Dendritic cell treated with granulocyte-macrophage colony-stimulating factor and Interleukin-4, amounts not matched to agents 40 ng/mL and 50 ng/mL, for 4 days (primary cell): ENCODE measurements at regions not wholly inside any gene's neighbourhood (a gene's known extent, or its start where the extent isn't known, plus 50 kb on each side); places are given as distances from the start of the nearest gene placed in this dataset.
"Not testable (repeated sequence)": the region's sequence is repeated elsewhere in the genome, so short reads cannot be mapped to it uniquely, and the experiment has no call there.

Source experiments
- H3K27ac Mint-ChIP-seq: one replicate; pipeline ENCODE4 v1.8.0; 2022; ENCODE audit warnings: mild to moderate bottlenecking, mixed read lengths
- H3K27me3 Mint-ChIP-seq: one replicate; pipeline ENCODE4 v1.8.0; 2022; ENCODE audit warnings: mild to moderate bottlenecking, mixed read lengths
- H3K36me3 Mint-ChIP-seq: one replicate; pipeline ENCODE4 v1.8.0; 2022; ENCODE audit warnings: low read depth, mixed read lengths
- H3K4me1 Mint-ChIP-seq: one replicate; pipeline ENCODE4 v1.8.0; 2022; ENCODE audit warnings: low read depth, mixed read lengths
- H3K4me3 Mint-ChIP-seq: one replicate; pipeline ENCODE4 v1.8.0; 2022; ENCODE audit warnings: mild to moderate bottlenecking, moderate library complexity, mixed read lengths
- H3K9me3 Mint-ChIP-seq: one replicate; pipeline ENCODE4 v1.8.0; 2022; ENCODE audit warnings: mixed read lengths
- intact Hi-C: fragments of 100-400 bp; cut with micrococcal nuclease; formaldehyde crosslinking; loops from one replicate; pipeline ENCODE4 v1.15.0; 2022

DNA sequence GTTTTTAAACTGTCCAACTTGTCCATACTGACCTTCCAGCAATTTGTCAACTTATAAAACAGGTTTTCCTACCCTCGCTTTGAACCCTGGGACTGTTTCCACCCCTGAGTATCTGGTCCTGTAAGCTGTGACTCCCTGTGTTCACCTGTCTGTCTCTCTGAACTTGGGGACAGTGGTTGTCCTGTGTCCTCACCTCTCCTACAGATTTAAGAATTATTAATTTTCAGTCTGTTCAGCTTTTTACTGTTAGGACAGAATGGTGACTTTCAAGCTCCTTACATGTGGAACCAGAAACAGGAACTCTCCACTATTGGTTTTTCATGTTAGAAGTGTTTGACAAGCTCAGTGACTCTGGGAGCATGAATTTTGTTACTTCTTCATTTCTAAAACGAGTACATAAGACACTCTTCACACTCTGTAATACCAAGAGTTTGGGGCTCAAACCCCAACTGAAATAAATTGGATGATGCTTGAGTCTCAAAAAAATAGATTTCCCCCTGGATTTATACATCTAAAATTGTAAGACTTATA is 713.9 kb downstream of the COL12A1 start:
- H3K36me3 Mint-ChIP-seq = no peaks in the 10 kb centered on the region
- intact Hi-C loops = no loop called here
- H3K27ac Mint-ChIP-seq = no peak overlapping the region
- H3K4me3 Mint-ChIP-seq = no peak overlapping the region
- no peaks in the 10 kb centered on the region for H3K4me1 Mint-ChIP-seq
- peaks cover 2% of the 10 kb centered on the region for H3K9me3 Mint-ChIP-seq
- no peaks in the 10 kb centered on the region for H3K27me3 Mint-ChIP-seq

DNA sequence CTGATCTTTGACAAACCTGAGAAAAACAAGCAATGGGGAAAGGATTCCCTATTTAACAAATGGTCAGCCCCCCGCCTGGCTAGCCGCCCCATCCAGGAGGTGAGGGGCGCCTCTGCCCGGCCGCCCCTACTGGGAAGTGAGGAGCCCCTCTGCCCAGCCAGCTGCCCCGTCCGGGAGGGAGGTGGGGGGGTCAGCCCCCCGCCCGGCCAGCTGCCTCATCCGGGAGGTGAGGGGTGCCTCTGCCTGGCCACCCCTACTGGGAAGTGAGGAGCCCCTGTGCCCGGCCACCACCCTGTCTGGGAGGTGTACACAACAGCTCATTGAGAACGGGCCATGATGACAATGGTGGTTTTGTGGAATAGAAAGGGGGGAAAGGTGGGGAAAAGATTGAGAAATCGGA is 717.1 kb downstream of the COL12A1 start:
- H3K27me3 Mint-ChIP-seq, H3K4me3 Mint-ChIP-seq, H3K4me1 Mint-ChIP-seq, intact Hi-C loops, H3K36me3 Mint-ChIP-seq, H3K27ac Mint-ChIP-seq: not testable (repeated sequence)
- H3K9me3 Mint-ChIP-seq = peaks cover 19% of the 10 kb centered on the region

DNA sequence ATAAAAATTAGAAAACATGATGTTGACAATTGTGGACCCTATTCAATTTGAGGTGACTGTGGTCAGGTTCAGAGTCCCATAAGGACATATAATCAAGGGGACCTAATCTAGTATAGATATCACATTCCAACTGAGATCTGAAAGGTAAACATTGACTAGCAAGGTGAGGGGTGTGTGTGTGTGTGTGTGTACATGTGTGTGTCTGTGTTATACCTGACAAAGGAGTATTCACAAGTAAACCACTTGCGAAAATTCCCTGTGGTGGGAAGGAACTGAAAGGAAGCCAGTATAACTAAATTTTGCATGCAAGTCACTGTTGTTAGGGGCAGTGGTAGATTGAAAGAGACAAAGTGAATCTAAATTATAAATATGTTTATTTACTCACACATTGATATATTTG is 723.7 kb downstream of the COL12A1 start:
- Mint-ChIP-seq H3K27me3 (no peaks in the 10 kb centered on the region), H3K4me3 (no peak overlapping the region), H3K4me1 (no peaks in the 10 kb centered on the region), H3K27ac (no peak overlapping the region), H3K9me3 (peaks cover 19% of the 10 kb centered on the region), H3K36me3 (no peaks in the 10 kb centered on the region)
- intact Hi-C loops = no loop called here

DNA sequence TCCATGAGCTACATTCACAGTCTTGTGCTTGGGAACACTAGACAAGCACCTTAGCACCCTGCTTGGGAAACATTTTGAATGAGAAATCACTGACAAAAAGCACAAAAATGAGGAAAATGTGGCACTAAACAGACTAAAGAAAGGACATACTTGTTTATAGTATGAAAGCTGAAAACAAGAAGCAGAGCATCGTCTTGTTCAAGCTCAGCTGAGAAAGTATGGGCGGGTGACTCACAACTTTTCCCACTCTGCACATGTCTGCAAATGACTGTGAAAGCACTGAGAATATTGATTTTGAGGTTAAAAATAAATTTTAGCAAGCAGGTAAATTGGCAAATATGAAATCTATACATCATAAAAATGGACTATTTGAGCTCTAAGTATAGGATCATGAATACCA is 725.3 kb downstream of the COL12A1 start:
- H3K9me3 Mint-ChIP-seq = peaks cover 8% of the 10 kb centered on the region
- H3K4me3 Mint-ChIP-seq = no peak overlapping the region

DNA sequence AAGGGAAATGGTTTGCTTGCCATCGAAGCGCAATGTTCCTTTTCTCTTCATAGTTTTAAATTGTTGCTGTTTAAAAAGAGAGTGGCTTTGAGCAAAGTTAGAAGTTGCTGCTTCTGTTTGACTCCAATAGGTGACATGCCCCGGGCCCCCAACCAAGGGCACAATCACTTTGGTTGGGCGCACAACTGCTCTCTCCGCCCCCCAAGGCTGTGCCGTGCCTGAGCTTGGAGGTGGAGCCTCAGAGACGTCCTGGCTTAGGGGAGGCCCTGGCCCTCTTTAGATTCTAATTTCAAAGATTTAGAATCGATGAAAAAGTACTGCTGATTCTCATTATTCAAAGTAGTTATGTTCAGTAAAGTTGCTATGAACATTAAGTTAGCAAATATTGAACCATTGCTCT is 725.9 kb downstream of the COL12A1 start:
- Mint-ChIP-seq H3K9me3 (peaks cover 8% of the 10 kb centered on the region), H3K27ac (no peak overlapping the region), H3K4me1 (no peaks in the 10 kb centered on the region), H3K4me3 (no peak overlapping the region), H3K36me3 (no peaks in the 10 kb centered on the region), H3K27me3 (no peaks in the 10 kb centered on the region)
- intact Hi-C loops = no loop called here

More for the DNA sequence above, 725.3 kb downstream of the COL12A1 start:
- no peak overlapping the region for H3K27ac Mint-ChIP-seq
- intact Hi-C loops = no loop called here
- H3K4me1 Mint-ChIP-seq = no peaks in the 10 kb centered on the region
- no peaks in the 10 kb centered on the region for H3K27me3 Mint-ChIP-seq
- H3K36me3 Mint-ChIP-seq = no peaks in the 10 kb centered on the region

DNA sequence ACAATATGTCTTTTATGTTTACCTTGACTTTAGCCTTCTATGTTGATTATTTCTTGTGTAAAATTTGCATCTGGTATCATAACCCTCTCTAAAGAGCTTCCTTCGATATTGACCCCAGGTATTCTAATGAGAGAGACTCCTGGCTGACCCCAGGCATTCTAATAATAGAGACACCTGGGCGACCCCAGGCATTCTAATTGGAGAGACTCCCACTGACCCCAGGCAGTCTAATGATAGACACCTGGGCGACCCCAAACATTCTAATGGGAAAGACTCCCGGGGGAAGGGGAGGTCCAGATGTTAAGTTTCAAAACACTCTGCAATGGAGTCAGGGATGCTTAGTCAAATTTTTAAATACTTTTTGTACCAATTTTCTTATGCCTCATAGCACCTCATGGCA is 726.4 kb downstream of the COL12A1 start:
- Mint-ChIP-seq H3K27me3 (no peaks in the 10 kb centered on the region), H3K4me1 (no peaks in the 10 kb centered on the region), H3K4me3 (no peak overlapping the region), H3K27ac (no peak overlapping the region), H3K9me3 (peaks cover 5% of the 10 kb centered on the region), H3K36me3 (no peaks in the 10 kb centered on the region)
- intact Hi-C loops = no loop called here

DNA sequence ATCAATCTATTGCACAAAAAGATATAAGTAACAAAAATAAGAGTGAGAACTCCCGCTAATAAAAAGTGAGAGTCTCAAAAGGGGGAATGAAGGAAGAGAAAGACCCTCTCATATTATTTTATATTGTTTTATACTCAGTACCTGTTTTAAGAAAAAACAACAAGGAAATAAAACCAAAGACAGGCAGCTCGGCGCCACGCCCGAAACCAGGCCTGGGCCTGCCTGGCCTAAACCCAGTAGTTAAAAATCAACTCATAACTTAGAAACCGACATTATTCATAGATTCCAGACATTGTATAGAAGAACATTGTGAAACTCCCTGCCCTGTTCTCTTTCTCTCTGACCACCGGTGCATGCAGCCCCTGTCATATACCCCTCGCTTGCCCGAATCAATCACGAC is 731.8 kb downstream of the COL12A1 start:
- H3K4me1 Mint-ChIP-seq, H3K27me3 Mint-ChIP-seq, intact Hi-C loops, H3K9me3 Mint-ChIP-seq, H3K36me3 Mint-ChIP-seq, H3K4me3 Mint-ChIP-seq, H3K27ac Mint-ChIP-seq: not testable (repeated sequence)

DNA sequence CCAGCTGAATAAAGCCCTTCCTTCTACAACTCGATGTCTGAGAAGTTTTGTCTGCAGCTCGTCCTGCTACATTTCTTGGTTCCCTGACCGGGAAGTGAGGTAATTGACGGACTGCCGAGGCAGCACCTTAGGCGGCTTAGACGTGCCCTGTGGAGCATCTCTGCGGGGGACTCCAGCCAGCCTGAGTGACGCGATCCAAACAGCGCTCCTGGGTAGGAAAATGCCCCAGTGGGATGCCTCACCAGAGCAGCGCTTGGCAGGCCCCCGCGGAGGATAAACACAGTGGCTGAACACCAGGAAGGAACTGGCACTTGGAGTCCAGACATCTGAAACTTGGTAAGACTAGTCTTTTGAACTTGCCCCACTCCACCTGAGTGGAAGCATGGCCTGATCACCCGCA is 737.3 kb downstream of the COL12A1 start:
- H3K27me3 Mint-ChIP-seq, H3K36me3 Mint-ChIP-seq, H3K4me1 Mint-ChIP-seq, H3K4me3 Mint-ChIP-seq, H3K27ac Mint-ChIP-seq, intact Hi-C loops: not testable (repeated sequence)
- peaks cover 33% of the 10 kb centered on the region for H3K9me3 Mint-ChIP-seq

DNA sequence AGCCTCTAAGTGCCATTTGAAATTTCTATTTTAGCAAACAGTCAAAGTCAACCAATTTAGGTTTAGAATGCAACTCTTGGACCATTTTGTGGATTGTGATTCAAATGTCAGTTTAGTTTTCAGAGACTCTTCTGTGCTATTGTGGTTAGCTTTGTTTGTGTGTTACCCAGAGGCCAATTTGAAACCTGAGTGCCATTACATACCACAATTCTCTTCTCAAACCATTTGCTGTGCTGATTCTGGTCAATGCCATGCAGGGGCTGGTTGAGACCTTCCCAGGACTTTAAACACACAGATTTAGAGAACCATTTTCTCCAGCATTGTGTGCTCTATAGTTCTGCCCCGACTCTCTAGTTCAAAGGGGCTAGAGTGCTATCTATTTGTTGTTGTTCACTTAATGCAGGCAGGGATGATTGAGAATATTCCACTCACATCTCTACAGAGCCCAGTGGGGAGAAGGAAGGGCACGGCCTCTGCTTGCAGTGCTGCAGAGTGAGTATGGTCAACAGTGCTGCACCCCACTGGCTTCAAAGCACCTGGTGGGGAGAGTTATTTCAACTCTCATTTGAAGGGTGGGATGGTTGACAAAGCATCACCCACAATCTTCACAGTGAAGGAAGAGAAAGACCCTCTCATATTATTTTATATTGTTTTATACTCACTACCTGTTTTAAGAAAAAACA is 738.2 kb downstream of the COL12A1 start:
- peaks cover 33% of the 10 kb centered on the region for H3K9me3 Mint-ChIP-seq
- no peaks in the 10 kb centered on the region for H3K27me3 Mint-ChIP-seq
- no peak overlapping the region for H3K27ac Mint-ChIP-seq
- no peaks in the 10 kb centered on the region for H3K36me3 Mint-ChIP-seq
- intact Hi-C loops = no loop called here
- no peak overlapping the region for H3K4me3 Mint-ChIP-seq
- H3K4me1 Mint-ChIP-seq = no peaks in the 10 kb centered on the region

DNA sequence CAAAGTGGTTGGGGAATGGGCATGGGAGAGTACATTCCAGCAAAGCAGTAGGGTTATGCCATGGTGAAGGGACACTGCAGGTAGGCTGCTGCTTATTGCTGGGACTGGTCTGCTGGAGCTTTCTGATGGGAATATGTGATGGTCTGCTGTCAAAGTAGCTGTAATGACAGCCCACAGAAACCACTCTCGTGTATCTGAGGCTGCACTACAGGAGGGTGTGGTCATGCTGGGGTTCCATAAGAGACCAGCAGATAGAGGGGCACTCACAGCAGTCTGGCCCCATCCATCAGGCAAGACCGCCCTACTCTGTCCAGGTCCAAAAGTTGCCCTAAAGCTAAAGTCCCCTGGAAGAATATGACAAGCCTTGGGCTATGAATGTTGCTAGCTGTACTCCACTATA is 739.3 kb downstream of the COL12A1 start:
- Mint-ChIP-seq H3K9me3 (peaks cover 33% of the 10 kb centered on the region), H3K36me3 (no peaks in the 10 kb centered on the region), H3K27ac (no peak overlapping the region), H3K27me3 (no peaks in the 10 kb centered on the region), H3K4me3 (no peak overlapping the region), H3K4me1 (no peaks in the 10 kb centered on the region)
- intact Hi-C loops = no loop called here

DNA sequence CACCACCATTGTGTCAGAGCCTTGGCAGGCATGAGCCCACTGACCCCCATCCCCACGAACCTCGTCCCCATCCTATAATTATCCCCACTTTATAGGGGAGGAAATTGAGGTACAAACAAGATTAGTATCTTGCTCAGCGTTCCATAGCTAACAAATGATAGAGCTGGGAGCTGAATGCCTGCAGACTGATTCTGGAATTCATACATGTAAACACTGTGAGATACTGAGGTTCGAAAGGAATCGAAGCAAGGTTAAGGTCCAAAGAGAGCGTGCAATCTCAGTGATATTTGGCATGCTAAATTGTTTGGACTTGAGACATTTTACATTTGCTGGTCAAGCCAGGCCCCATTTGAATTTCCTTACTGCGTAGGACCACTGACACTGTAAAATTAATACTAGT is 746.6 kb downstream of the COL12A1 start:
- H3K27me3 Mint-ChIP-seq = no peaks in the 10 kb centered on the region
- intact Hi-C loops = no loop called here
- H3K36me3 Mint-ChIP-seq = no peaks in the 10 kb centered on the region
- H3K4me1 Mint-ChIP-seq = no peaks in the 10 kb centered on the region
- no peak overlapping the region for H3K4me3 Mint-ChIP-seq
- no peaks in the 10 kb centered on the region for H3K9me3 Mint-ChIP-seq
- no peak overlapping the region for H3K27ac Mint-ChIP-seq

DNA sequence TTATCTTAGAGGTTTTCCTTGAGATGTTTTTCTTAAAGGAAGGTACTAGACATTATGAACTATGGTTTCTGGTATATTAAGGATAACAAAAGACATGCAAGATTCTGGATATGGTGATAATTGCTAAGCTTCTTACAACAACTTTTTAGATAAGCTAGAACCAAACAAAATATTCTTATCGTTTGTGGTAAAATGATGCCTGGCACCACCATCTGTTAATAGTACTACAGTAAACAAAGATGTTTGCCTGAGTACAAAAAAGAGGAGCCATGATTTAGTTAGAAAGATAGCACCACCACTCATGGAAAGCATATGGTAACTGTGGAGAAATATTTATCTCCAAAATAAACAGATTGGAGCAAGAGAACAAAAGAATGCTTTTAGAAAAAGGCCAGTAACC is 747.3 kb downstream of the COL12A1 start:
- H3K27me3 Mint-ChIP-seq = no peaks in the 10 kb centered on the region
- H3K36me3 Mint-ChIP-seq = no peaks in the 10 kb centered on the region
- no peak overlapping the region for H3K27ac Mint-ChIP-seq
- no peaks in the 10 kb centered on the region for H3K4me1 Mint-ChIP-seq
- no peak overlapping the region for H3K4me3 Mint-ChIP-seq
- intact Hi-C loops = no loop called here
- no peaks in the 10 kb centered on the region for H3K9me3 Mint-ChIP-seq

DNA sequence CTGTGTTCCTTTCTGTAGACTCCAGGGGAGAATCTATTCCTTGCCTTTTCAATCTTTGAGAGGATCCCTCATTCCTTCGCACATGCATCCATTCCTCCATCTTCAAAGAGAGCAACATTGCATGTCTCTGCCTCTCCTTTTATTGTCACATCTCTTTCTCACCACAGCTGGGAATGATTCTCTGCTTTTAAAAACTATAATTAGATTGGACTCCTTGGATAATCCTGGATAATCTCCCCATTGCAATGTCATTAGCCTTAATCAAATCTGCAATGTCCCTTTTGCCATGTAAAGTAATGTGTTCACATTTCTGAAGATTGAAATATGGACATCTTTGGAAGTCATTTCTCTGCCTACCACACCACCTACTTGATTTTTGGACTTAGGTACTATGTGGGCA is 750.1 kb downstream of the COL12A1 start:
- Mint-ChIP-seq H3K9me3 (no peaks in the 10 kb centered on the region), H3K36me3 (no peaks in the 10 kb centered on the region), H3K4me3 (no peak overlapping the region), H3K27ac (no peak overlapping the region), H3K27me3 (no peaks in the 10 kb centered on the region), H3K4me1 (no peaks in the 10 kb centered on the region)
- intact Hi-C loops = no loop called here

DNA sequence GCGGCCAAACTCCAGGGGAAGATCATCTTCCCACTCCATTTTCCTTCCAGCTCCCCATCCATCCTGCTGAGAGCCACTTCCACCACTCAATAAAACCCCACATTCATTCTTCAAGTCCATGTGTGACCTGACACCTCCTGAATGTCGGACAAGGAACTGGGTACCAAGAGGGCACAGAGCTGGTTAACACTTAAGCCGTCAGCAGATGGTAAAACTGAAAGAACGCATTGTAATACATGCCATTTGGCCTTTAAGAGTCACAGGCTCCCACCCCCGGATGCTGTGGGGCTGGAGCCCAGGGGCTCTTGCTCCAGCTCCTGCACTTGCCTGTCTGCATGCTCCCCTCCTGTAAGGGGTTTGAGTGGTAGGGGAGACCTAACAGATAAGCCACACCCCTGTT is 753.9 kb downstream of the COL12A1 start:
- Mint-ChIP-seq H3K9me3 (no peaks in the 10 kb centered on the region), H3K27me3 (no peaks in the 10 kb centered on the region), H3K36me3 (no peaks in the 10 kb centered on the region), H3K4me3 (no peak overlapping the region), H3K27ac (no peak overlapping the region), H3K4me1 (no peaks in the 10 kb centered on the region)
- intact Hi-C loops = no loop called here

DNA sequence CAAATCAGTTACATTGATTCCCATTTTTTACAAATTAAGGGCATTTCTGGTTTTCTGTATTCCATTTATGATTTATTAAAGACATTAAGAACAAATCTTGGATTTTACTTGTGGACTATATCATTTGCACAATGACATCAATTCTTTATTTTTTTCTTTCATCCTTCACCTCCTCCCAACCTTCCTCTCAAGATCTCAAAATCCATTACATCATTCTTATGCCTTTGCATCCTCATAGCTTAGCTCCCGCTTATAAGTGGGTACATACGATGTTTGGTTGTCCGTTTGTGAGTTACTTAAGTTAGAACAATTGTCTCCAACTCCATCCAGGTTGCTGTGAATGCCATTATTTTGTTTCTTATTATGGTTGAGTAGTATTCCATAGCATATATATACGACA is 752.8 kb downstream of the CD109 start:
- H3K36me3 Mint-ChIP-seq = no peaks in the 10 kb centered on the region
- no peak overlapping the region for H3K27ac Mint-ChIP-seq
- no peaks in the 10 kb centered on the region for H3K27me3 Mint-ChIP-seq
- no peak overlapping the region for H3K4me3 Mint-ChIP-seq
- intact Hi-C loops = no loop called here
- H3K4me1 Mint-ChIP-seq = no peaks in the 10 kb centered on the region
- no peaks in the 10 kb centered on the region for H3K9me3 Mint-ChIP-seq
